HG02588 (cell line): ENCODE measurements at regions not wholly inside any gene's neighbourhood (a gene's known extent, or its start where the extent isn't known, plus 50 kb on each side); places are given as distances from the start of the nearest gene placed in this dataset.

ENCODE experiments used
- ATAC-seq: cut with Tn5 transposase; IDR thresholded peaks from one replicate; pipeline ENCODE4 v1.9.1; 2021; ENCODE audit warnings: mild to moderate bottlenecking, moderate library complexity; ENCODE audit not compliant: unreplicated experiment

GRCh38 chr12:38984388-38984787 is 79.0 kb upstream of the CPNE8 start:
- no peak for ATAC-seq

- no peak for ATAC-seq
These were observed 77.8 kb upstream of the CPNE8 start for GRCh38 chr12:38983117-38983571.

GRCh38 chr12:38977132-38977531 is 71.7 kb upstream of the CPNE8 start:
- ATAC-seq, result no peak

GRCh38 chr12:38969706-38970105 is 64.3 kb upstream of the CPNE8 start:
- no peak for ATAC-seq

- ATAC-seq, result no peak
These were observed 56.3 kb upstream of the CPNE8 start for GRCh38 chr12:38961683-38962082.

- ATAC-seq, result no peak
These were observed 55.6 kb upstream of the CPNE8 start for GRCh38 chr12:38961012-38961411.

GRCh38 chr12:38956337-38956736 is 50.9 kb upstream of the CPNE8 start:
- no peak for ATAC-seq
